Stomach (tissue), 4 donors: ENCODE measurements at regions not wholly inside any gene's neighbourhood (a gene's known extent, or its start where the extent isn't known, plus 50 kb on each side); places are given as distances from the start of the nearest gene placed in this dataset.

ENCODE experiments used
- EP300 ChIP-seq: sonication (generic); formaldehyde crosslinking; IDR thresholded peaks from one replicate; pipeline ENCODE4 v1.6.1; 2017; ENCODE audit warnings: antibody characterized with exemption
- POLR2A ChIP-seq, 4 donors: fragments of 450-650 bp; IDR thresholded peaks; one replicate each; pipeline ENCODE4 v1.6.1; 2016; ENCODE audit warnings: antibody characterized with exemption in 4 of 4, control low read depth in 2 of 4, mild to moderate bottlenecking in 1 of 4, moderate library complexity in 1 of 4
- POLR2AphosphoS5 ChIP-seq, 3 donors: sonication (generic); formaldehyde crosslinking; IDR thresholded peaks; one replicate each; pipeline ENCODE4 v1.6.1; 2016; ENCODE audit warnings: antibody characterized with exemption in 3 of 3
- TF ChIP-seq, protein P1 (sequence below), 7 experiments: fragments of 450-650 bp in 4 of 7; fragments of 200-600 bp in 3 of 7; sonication (generic) in 3 of 7; IDR thresholded peaks; one replicate each; pipeline ENCODE4 v1.5.1; 2016 to 2019; ENCODE audit warnings: antibody characterized with exemption in 7 of 7, control low read depth in 2 of 7, mild to moderate bottlenecking in 1 of 7

DNA sequence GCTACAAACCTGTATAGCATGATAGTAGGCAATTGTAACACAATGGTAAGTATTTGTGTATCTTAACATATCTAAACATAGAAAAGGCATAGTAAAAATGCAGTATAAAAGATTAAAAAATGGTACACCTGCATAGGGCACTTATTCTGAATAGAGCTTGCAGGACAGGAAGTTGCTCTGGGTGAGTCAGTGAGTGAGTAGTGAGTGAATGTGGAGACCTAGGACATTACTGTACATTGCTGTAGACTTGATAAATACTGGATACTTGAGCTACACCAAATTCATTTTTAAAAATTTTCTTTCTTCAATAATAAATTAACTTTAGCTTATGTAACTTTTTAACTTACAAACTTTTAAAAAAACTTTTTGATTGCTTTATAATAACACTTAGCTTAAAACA, 68.2 kb upstream of the MAML3 start:
- TF ChIP-seq POLR2AphosphoS5 (IDR thresholded peaks at IDR 0.05) (no peak), POLR2A (IDR thresholded peaks at IDR 0.05) (no peak), EP300 (no peak)
- TF ChIP-seq, protein P1, sequence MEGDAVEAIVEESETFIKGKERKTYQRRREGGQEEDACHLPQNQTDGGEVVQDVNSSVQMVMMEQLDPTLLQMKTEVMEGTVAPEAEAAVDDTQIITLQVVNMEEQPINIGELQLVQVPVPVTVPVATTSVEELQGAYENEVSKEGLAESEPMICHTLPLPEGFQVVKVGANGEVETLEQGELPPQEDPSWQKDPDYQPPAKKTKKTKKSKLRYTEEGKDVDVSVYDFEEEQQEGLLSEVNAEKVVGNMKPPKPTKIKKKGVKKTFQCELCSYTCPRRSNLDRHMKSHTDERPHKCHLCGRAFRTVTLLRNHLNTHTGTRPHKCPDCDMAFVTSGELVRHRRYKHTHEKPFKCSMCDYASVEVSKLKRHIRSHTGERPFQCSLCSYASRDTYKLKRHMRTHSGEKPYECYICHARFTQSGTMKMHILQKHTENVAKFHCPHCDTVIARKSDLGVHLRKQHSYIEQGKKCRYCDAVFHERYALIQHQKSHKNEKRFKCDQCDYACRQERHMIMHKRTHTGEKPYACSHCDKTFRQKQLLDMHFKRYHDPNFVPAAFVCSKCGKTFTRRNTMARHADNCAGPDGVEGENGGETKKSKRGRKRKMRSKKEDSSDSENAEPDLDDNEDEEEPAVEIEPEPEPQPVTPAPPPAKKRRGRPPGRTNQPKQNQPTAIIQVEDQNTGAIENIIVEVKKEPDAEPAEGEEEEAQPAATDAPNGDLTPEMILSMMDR (IDR thresholded peaks at IDR 0.05): no peak
